Spleen (tissue), 11 donors: ENCODE measurements at regions not wholly inside any gene's neighbourhood (a gene's known extent, or its start where the extent isn't known, plus 50 kb on each side); places are given as distances from the start of the nearest gene placed in this dataset.

Experiments
- DNase-seq: peaks from one replicate; pipeline ENCODE4 v3.0.0-alpha.2; 2020
- H3K27ac ChIP-seq, 8 donors: fragments of 200-600 bp; sonication (generic) in 7 of 8; 1 replicate in 4 of 8; 2 replicates in 4 of 8; pipeline versions ENCODE4 v1.5.0 to v1.8.0; 2016 to 2021; ENCODE audit warnings: inconsistent platforms in 4 of 8, mild to moderate bottlenecking in 4 of 8, moderate library complexity in 1 of 8
- H3K27me3 ChIP-seq, 7 donors: fragments of 200-600 bp; sonication (generic) in 6 of 7; replicated peaks in 1 of 7; 1 replicate in 4 of 7; 2 replicates in 3 of 7; pipeline versions ENCODE4 v1.5.0 to v1.8.0; 2016 to 2021; ENCODE audit warnings: inconsistent platforms in 3 of 7, mild to moderate bottlenecking in 1 of 7
- H3K36me3 ChIP-seq, 6 donors: fragments of 200-600 bp; sonication (generic) in 5 of 6; 1 replicate in 4 of 6; 2 replicates in 2 of 6; pipeline versions ENCODE4 v1.5.0 to v1.8.0; 2016 to 2021; ENCODE audit warnings: inconsistent platforms in 2 of 6
- H3K4me1 ChIP-seq, 6 donors: fragments of 200-600 bp; sonication (generic) in 5 of 6; 1 replicate in 3 of 6; 2 replicates in 3 of 6; pipeline versions ENCODE4 v1.5.0 to v1.8.0; 2016 to 2021; ENCODE audit warnings: inconsistent platforms in 3 of 6
- H3K4me3 ChIP-seq, 8 donors: fragments of 200-600 bp; sonication (generic) in 7 of 8; 1 replicate in 4 of 8; 2 replicates in 4 of 8; pipeline versions ENCODE4 v1.5.0 to v1.8.0; 2016 to 2021; ENCODE audit warnings: inconsistent platforms in 4 of 8, mild to moderate bottlenecking in 4 of 8, moderate library complexity in 2 of 8
- H3K9me3 ChIP-seq, 8 donors: fragments of 200-600 bp; sonication (generic) in 7 of 8; 1 replicate in 4 of 8; 2 replicates in 4 of 8; pipeline versions ENCODE4 v1.5.0 to v1.8.0; 2016 to 2021; ENCODE audit warnings: inconsistent platforms in 4 of 8
- POLR2A ChIP-seq, 3 donors: fragments of 450-650 bp; IDR thresholded peaks; one replicate each; pipeline ENCODE4 v1.5.1; 2017; ENCODE audit warnings: antibody characterized with exemption in 3 of 3, mild to moderate bottlenecking in 1 of 3
- POLR2AphosphoS5 ChIP-seq, 3 donors: sonication (generic); formaldehyde crosslinking; IDR thresholded peaks; one replicate each; pipeline ENCODE4 v1.5.1; 2017; ENCODE audit warnings: antibody characterized with exemption in 3 of 3
- WGBS, 5 donors: extraction: QIAGEN DNeasy Blood & Tissue Kit in 3 of 5; methylation state at CpG; one replicate each; pipeline versions ENCODE4 v1.1.5 to v1.1.7; 2013 to 2018; 5-methylcytosine and 5-hydroxymethylcytosine counted together
- intact Hi-C: fragments of 100-400 bp; cut with DNase I; formaldehyde crosslinking; loops from one replicate; pipeline ENCODE4 v1.15.0; 2023; ENCODE audit warnings: low total_unique reads
- TF ChIP-seq, protein P1 (sequence below), 11 experiments: fragments of 200-600 bp in 7 of 11; fragments of 450-650 bp in 4 of 11; sonication (generic) in 4 of 11; IDR thresholded peaks in 8 of 11; conservative IDR thresholded peaks in 3 of 11; 1 replicate in 7 of 11; 2 replicates in 4 of 11; pipeline versions ENCODE4 v1.4.0 to v1.8.0; 2016 to 2021; ENCODE audit warnings: antibody characterized with exemption in 11 of 11, inconsistent platforms in 4 of 11, mild to moderate bottlenecking in 1 of 11
- donor health status: healthy with polysubstance abuse.
- donor health status: DM: no; HTN: no; CAD: no; lungs with moderate emphysema.
- donor health status: DM: no; HTN: no; CAD: no.
- donor health status: Bipolar disorder and iron deficiency.
- donor health status: healthy.
- donor health status: DM: no; HTN: no; CAD: no.
- donor health status: DM: yes; HTN: yes; CAD: no.

DNA sequence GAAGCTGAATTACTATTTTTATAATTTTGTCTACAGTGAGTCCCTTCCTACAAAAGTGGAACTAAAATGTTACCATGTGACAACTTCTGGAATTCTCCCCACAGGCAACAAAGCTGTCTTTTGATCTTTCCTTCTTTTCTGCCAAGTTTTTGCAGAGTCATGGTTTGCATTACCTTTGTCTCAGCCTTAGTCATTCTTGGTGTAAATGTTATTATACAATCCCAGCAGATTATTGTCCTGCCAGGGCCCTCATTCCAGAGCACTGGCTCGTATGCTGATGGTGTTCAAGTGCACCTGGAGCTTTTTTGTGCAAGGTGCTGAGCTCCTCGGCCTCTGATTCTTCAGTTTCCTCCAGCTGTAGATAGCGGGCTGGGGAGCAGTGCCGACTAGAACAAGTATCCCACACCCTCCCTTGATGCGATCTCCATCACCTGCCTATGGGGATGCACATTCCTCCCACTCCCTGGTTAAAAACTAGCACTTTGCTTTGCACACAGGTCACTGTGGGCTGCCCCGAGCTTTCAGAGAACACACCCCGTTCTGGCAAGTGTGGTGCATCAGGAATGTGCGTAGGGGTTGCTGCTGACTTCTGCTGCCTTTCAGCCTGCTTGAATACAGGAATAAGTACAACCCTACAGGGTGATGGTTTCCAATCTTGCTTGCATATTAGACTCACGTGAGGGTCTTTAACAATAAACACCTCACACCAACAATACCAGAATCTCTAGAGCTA lies 263.6 kb downstream of the RNF144A start:
- no peak for DNase-seq
- TF ChIP-seq POLR2AphosphoS5 (IDR thresholded peaks at IDR 0.05) (no peak), POLR2A (IDR thresholded peaks at IDR 0.05) (no peak)
- TF ChIP-seq, protein P1, sequence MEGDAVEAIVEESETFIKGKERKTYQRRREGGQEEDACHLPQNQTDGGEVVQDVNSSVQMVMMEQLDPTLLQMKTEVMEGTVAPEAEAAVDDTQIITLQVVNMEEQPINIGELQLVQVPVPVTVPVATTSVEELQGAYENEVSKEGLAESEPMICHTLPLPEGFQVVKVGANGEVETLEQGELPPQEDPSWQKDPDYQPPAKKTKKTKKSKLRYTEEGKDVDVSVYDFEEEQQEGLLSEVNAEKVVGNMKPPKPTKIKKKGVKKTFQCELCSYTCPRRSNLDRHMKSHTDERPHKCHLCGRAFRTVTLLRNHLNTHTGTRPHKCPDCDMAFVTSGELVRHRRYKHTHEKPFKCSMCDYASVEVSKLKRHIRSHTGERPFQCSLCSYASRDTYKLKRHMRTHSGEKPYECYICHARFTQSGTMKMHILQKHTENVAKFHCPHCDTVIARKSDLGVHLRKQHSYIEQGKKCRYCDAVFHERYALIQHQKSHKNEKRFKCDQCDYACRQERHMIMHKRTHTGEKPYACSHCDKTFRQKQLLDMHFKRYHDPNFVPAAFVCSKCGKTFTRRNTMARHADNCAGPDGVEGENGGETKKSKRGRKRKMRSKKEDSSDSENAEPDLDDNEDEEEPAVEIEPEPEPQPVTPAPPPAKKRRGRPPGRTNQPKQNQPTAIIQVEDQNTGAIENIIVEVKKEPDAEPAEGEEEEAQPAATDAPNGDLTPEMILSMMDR (IDR thresholded peaks at IDR 0.05 in 8 of 11, conservative IDR thresholded peaks at IDR 0.05 in 3 of 11): no peak
- Histone ChIP-seq H3K4me3 (no peak overlapping the region), H3K4me1 (no peaks in the 10 kb centered on the region), H3K36me3 (no peaks in the 10 kb centered on the region), H3K9me3 (no peaks in the 10 kb centered on the region), H3K27me3 (no peaks in the 10 kb centered on the region), H3K27ac (no peak overlapping the region)
- intact Hi-C loops: no loop called here
- 68 to 77% (median 71%) methylated on average over 9 of the region's 9 CpGs for WGBS, 5 donors

DNA sequence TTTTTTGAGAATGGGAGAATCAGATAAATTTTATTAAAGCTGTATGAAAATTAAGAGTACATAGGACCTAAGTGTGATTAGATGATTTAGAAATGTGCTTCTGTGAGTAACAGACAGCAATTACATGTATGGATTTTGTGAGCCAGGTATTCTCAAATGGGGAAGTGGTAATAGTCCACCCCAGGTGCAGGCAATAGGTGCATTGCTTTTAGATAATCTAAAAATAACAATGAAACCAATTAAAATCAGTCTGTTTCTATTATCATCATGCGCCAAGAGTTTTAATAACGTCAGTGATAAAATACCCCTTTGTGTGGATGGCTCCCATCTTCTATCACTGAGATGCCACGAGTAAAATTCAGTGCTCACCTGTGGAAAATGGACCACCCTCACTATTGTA lies 265.3 kb downstream of the RNF144A start:
- 77 to 93% (median 82%) methylated on average over 3 of the region's 3 CpGs for WGBS, 5 donors
- H3K27me3 ChIP-seq: no peaks in the 10 kb centered on the region
- H3K4me3 ChIP-seq: no peak overlapping the region
- no peaks in the 10 kb centered on the region for H3K36me3 ChIP-seq
- no peak overlapping the region for H3K27ac ChIP-seq
- intact Hi-C loops: no loop called here
- DNase-seq: no peak
- no peaks in the 10 kb centered on the region for H3K4me1 ChIP-seq
- no peaks in the 10 kb centered on the region for H3K9me3 ChIP-seq
- TF ChIP-seq POLR2AphosphoS5 (IDR thresholded peaks at IDR 0.05): no peak
- TF ChIP-seq, protein P1 (IDR thresholded peaks at IDR 0.05 in 8 of 11, conservative IDR thresholded peaks at IDR 0.05 in 3 of 11): no peak
- TF ChIP-seq POLR2A (IDR thresholded peaks at IDR 0.05): no peak

DNA sequence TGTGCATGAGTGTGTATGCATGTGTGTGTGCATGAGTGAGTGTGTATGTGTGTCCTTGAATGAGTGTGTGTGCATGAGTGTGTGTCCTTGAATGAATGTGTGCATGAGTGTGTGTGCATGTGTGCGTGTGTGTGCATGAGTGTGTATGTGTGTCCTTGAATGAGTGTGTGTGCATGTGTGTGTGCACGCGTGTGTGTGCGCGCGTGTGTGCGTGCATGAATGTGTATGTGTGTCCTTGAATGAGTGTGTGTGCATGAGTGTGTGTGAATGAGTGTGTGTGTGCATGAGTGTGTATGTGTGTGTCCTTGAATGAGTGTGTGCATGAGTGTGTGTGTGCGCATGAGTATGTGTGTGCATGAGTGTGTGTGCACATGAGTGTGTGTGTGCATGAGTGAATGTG lies 271.9 kb downstream of the RNF144A start:
- no peak for DNase-seq
- Histone ChIP-seq H3K9me3 (no peaks in the 10 kb centered on the region), H3K27ac (no peak overlapping the region), H3K4me1 (no peaks in the 10 kb centered on the region), H3K4me3 (no peak overlapping the region), H3K27me3 (no peaks in the 10 kb centered on the region), H3K36me3 (no peaks in the 10 kb centered on the region)
- TF ChIP-seq, protein P1 (IDR thresholded peaks at IDR 0.05 in 8 of 11, conservative IDR thresholded peaks at IDR 0.05 in 3 of 11): no peak
- TF ChIP-seq POLR2AphosphoS5 (IDR thresholded peaks at IDR 0.05) (no peak), POLR2A (IDR thresholded peaks at IDR 0.05) (no peak)
- intact Hi-C loops: no loop called here
- WGBS, 5 donors: 62 to 96% (median 72%) methylated on average over 8 of the region's 8 CpGs

DNA sequence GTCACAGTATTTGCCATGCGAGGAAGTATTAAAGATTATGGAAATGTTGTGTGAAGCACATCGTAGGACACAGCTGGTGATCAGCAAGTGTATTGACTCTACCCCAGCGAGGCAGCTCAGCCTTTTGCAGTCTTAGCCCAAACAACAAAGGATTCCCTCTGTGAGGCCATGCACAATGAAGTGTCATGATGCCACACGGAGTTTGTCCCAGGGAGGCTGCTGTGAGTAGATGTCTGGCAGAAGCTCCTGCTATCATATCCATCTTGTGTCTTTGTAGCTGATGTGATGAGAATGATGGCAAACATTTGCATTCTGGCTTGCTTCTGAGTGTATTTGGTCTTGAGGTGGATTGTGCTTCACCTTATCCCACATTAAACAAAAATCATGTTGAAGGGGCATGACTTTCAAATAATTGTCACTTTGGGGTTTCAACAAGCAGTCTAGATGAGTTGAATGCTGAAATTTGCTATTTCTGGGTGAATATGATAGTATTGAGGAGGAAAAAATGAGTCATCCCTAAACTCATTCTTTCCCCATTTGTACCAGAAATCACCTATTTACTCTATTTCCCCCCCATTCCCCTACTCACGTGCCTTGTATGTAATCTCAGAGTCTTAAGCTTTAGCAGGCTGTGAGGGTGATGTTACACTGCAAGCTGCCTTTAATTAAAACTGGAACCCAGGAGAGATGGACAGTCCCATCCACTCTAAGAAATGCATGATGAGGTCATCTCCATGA lies 273.5 kb downstream of the RNF144A start:
- 62 to 76% (median 74%) methylated on average over 5 of the region's 5 CpGs for WGBS, 5 donors
- Histone ChIP-seq H3K27me3 (no peaks in the 10 kb centered on the region), H3K9me3 (no peaks in the 10 kb centered on the region), H3K4me1 (no peaks in the 10 kb centered on the region), H3K27ac (no peak overlapping the region), H3K36me3 (no peaks in the 10 kb centered on the region), H3K4me3 (no peak overlapping the region)
- intact Hi-C loops: no loop called here
- no peak for TF ChIP-seq POLR2AphosphoS5 (IDR thresholded peaks at IDR 0.05)
- no peak for TF ChIP-seq POLR2A (IDR thresholded peaks at IDR 0.05)
- TF ChIP-seq, protein P1 (IDR thresholded peaks at IDR 0.05 in 8 of 11, conservative IDR thresholded peaks at IDR 0.05 in 3 of 11): no peak
- DNase-seq: no peak
